ENCODE measurements at regions not wholly inside any gene's neighbourhood (a gene's known extent, or its start where the extent isn't known, plus 50 kb on each side); places are given as distances from the start of the nearest gene placed in this dataset.

GRCh38 chr12:84294246-84294645 lies 618.4 kb downstream of the SLC6A15 start:
- Histone ChIP-seq H3K27ac (no peak overlapping the region), H3K36me3 (replicated peaks in 1 of 2; ENCODE audit: insufficient read depth in 1 of 2, low read depth in 2 of 2) (no peaks in the 10 kb centered on the region), H3K4me3 (no peak overlapping the region), H3K4me1 (no peaks in the 10 kb centered on the region), H3K9me3 (no peaks in the 10 kb centered on the region), H3K27me3 (no peaks in the 10 kb centered on the region)
- intact Hi-C loops (cut with DNase I): no loop called here
- WGBS, 2 donors: 32 to 48% methylated on average over 2 of the region's 2 CpGs
- no peak for ATAC-seq
- no peak for DNase-seq
- no peak for TF ChIP-seq POLR2A (IDR thresholded peaks at IDR 0.05)
- TF ChIP-seq CTCF (IDR thresholded peaks at IDR 0.05): no peak

GRCh38 chr12:84290168-84290567 lies 622.4 kb downstream of the SLC6A15 start:
- no peaks in the 10 kb centered on the region for H3K36me3 ChIP-seq (replicated peaks in 1 of 2; ENCODE audit: insufficient read depth in 1 of 2, low read depth in 2 of 2)
- no peak for ATAC-seq
- no peak for TF ChIP-seq CTCF (IDR thresholded peaks at IDR 0.05)
- TF ChIP-seq POLR2A (IDR thresholded peaks at IDR 0.05): no peak
- no peaks in the 10 kb centered on the region for H3K4me1 ChIP-seq
- no peak overlapping the region for H3K27ac ChIP-seq
- no peak overlapping the region for H3K4me3 ChIP-seq
- intact Hi-C loops (cut with DNase I): no loop called here
- no peak for DNase-seq
- no peaks in the 10 kb centered on the region for H3K9me3 ChIP-seq
- H3K27me3 ChIP-seq: no peaks in the 10 kb centered on the region

GRCh38 chr12:84277986-84278385 lies 634.6 kb downstream of the SLC6A15 start:
- DNase-seq (no peak), ATAC-seq (no peak)
- whole genome bisulfite sequencing, 2 donors: 68 to 76% methylated on average over 2 of the region's 2 CpGs
- intact Hi-C loops (cut with DNase I): no loop called here
- Histone ChIP-seq H3K4me3 (no peak overlapping the region), H3K4me1 (no peaks in the 10 kb centered on the region), H3K27ac (no peak overlapping the region), H3K27me3 (no peaks in the 10 kb centered on the region), H3K9me3 (no peaks in the 10 kb centered on the region), H3K36me3 (replicated peaks in 1 of 2; ENCODE audit: insufficient read depth in 1 of 2, low read depth in 2 of 2) (no peaks in the 10 kb centered on the region)
- TF ChIP-seq CTCF (IDR thresholded peaks at IDR 0.05) (no peak), POLR2A (IDR thresholded peaks at IDR 0.05) (no peak)

GRCh38 chr12:84276215-84276614 lies 636.4 kb downstream of the SLC6A15 start:
- no peaks in the 10 kb centered on the region for H3K4me1 ChIP-seq
- ATAC-seq (no peak), DNase-seq (no peak)
- no peak overlapping the region for H3K4me3 ChIP-seq
- no peaks in the 10 kb centered on the region for H3K36me3 ChIP-seq (replicated peaks in 1 of 2; ENCODE audit: insufficient read depth in 1 of 2, low read depth in 2 of 2)
- no peak overlapping the region for H3K27ac ChIP-seq
- no peaks in the 10 kb centered on the region for H3K27me3 ChIP-seq
- TF ChIP-seq CTCF (IDR thresholded peaks at IDR 0.05) (no peak), POLR2A (IDR thresholded peaks at IDR 0.05) (no peak)
- intact Hi-C loops (cut with DNase I): no loop called here
- 48 to 69% methylated on average over 2 of the region's 2 CpGs for WGBS, 2 donors
- no peaks in the 10 kb centered on the region for H3K9me3 ChIP-seq

- no peak overlapping the region for H3K4me3 ChIP-seq
- H3K36me3 ChIP-seq (replicated peaks in 1 of 2; ENCODE audit: insufficient read depth in 1 of 2, low read depth in 2 of 2): no peaks in the 10 kb centered on the region
- whole genome bisulfite sequencing, 2 donors: 77 to 80% methylated on average over 3 of the region's 3 CpGs
- no peaks in the 10 kb centered on the region for H3K27me3 ChIP-seq
- H3K9me3 ChIP-seq: no peaks in the 10 kb centered on the region
- DNase-seq (no peak), ATAC-seq (no peak)
- no peak overlapping the region for H3K27ac ChIP-seq
- no peaks in the 10 kb centered on the region for H3K4me1 ChIP-seq
- intact Hi-C loops (cut with DNase I): no loop called here
- TF ChIP-seq CTCF (IDR thresholded peaks at IDR 0.05) (no peak), POLR2A (IDR thresholded peaks at IDR 0.05) (no peak)
Measured at GRCh38 chr12:84272324-84272723, 640.3 kb downstream of the SLC6A15 start.
